GM19238 (cell line): ENCODE measurements at regions not wholly inside any gene's neighbourhood (a gene's known extent, or its start where the extent isn't known, plus 50 kb on each side); places are given as distances from the start of the nearest gene placed in this dataset.

Source experiments
- DNase-seq: peaks from one replicate; pipeline ENCODE4 v3.0.0; 2011; ENCODE audit warnings: low spot score; ENCODE audit not compliant: insufficient read length

DNA sequence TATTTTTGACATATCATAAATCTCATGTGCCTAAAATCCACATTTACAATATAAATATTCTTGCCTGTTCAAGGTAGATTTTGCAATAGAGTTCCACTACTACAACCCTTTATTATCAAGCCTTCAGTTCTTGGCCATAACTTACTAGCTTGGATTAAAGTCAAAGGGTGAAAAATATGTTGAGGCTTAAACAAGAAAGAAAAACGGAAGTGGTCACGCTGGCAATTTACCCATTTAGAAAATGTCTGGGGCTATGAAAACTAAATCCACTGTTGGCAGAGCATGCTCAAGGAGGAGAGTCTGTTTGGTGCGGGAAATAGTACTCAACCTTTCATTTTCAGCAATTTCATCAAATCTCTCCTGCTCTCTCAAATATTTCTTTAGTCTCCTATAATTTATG, 209.8 kb upstream of the RHOBTB1 start:
- DNase-seq = no peak

DNA sequence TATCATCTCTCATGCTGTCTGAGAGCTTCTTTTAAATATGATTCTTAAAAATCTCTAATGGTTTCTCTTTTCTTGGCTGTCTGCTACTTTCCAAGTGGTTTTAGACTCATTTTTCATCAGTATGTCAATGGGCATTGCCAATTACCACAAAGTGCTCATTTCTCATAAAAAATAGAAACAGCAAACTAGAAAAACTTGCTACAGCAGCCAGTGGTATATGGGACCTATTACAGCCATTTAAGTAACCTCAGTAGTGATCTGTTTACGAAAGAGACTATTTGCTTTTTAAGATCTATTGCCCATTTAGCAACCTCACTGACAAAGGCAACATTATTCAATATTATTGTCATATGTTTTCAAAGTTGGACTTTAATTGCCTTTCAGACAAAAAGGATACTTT, 207.1 kb upstream of the RHOBTB1 start:
- DNase-seq = no peak

DNA sequence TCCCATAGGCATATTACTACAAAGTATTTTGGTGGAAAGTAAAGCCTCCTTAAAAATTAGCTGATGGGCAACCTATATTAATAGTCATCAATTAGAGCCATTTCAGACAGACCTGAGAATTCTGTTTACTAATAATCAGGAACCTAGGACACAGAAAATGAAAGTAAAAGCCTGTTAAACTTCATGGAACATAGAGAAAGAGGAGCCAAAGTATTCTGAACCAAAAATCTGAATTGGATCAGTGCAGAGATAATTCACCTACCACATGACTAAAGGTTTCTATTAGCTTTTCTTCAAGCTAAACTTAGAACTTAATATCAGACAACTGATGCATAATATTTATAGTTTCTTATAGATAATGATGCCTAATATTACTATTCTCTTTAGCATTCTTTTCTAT, 204.5 kb upstream of the RHOBTB1 start:
- DNase-seq = no peak

DNA sequence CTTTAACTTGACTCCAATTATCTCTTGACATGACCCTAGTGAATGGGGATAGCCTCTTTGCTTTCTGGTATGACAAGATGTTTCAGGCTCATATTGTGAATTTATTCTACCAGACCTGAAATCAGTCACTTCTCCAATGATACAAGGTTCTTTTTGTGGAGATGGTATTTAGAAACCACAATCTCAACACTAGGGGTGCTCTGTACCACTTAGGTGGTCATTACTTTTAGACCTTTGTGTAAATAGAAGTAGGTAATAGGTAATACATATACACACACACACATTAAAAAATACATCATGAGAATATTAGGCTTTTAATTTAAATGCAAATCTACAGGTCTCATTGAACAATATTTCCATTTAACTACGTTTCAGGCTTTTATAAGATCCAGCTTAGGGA, 199.0 kb upstream of the RHOBTB1 start:
- DNase-seq = no peak

DNA sequence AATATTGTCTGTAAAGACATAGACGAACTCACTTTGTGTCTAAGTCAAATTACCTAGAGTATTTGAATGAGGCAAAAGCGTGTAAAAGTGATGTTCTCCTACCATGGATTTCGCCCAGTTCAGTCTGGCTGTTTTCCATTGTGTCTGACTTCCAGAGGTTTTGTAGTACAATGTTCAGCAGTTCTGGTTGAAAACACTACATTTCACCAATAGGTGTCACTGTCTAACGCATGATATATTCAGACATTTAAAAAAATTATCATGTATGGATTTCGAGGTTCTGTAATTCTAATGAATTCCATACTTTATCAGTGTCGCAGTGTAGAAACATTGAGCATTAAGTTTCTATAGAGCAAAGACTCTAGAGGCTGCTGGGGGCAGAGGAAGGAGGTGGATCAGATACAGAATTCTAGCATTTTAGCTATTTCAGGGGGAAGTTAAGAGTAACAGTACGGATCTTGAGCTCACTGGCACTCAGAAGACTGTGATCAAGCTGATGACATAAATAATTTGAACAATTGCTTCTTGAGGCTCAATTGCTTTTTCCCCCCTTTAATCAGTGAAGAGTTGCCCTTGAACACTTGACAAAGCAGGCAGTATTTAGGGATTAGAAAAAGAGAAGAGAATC, 196.9 kb upstream of the RHOBTB1 start:
- no peak for DNase-seq

DNA sequence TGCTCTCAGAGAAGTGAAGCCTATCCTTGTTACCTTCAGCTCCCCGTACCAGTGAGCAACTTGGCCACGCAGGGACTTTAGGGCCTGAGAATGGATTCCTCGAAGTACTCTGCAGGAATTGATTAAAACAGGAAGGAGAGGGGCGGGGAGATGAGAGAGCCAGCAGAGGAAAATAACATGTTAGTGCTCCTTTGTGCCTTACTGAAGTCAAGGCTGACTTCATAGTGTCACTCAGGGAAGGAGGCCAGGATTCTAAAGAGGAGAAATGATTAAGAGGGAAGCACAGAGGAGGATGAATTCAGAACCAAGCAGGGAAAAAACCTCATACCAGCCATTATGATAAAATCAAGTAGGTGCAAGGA, 195.6 kb upstream of the RHOBTB1 start:
- DNase-seq = no peak

DNA sequence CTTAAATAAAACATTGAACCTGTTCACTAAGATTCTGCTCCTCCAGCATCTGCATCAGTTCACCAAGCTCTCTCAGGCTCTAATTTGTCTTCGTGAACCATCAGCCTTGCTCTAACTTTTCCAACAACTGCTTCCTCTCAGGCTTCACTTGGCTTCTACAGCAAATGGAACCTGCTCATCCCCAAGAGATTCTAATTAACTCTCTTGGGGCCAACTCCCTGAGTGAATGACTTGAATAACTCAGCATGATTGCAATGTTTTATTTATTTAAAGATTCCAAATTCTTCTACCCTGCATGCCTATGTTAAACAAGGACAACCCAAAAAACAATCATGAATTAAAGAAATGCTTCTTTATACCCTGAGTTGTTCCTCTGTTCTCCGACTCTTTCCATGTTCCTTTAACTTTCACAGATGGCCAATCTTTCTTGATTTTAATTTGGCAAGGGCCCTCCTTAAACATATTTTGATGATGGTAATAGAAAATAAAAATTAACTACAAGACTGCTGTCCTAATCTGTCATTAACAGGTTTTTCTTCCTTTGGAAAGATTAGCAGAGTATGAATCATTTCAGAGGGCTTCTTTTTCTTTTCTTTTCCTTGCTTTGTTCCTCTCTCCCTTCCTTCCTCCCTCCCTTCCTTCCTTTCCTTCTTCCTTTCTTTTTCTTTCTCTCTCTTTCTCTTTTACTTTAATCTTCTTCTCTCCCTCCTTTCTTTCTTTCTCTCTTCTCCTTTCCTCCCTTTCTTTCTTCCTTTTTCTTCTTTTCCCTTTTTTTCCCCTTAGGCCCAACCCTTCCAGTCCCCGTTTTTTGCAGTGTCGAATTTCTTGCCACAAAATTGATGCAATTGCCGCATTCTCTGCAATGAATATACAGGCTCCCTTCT, 195.0 kb upstream of the RHOBTB1 start:
- DNase-seq = no peak

DNA sequence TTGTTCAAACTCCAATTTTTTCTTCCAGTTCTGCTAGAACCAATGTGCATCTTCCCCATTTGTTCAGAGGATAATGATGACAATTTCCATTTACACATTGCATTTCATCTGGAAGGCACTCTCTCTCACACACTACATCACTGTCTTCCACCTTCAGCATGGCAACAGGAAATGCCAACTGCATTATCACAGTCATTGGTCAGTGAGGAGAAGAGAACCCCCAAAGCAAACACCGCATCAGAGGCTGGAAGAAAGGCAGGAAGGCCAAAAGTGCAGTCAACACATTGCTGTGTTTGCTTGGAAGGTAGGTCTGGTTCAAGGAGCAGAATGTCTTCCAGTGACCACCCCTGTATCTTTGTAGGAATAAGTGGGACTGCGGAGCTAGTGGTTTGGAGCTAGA, 192.2 kb upstream of the RHOBTB1 start:
- no peak for DNase-seq

DNA sequence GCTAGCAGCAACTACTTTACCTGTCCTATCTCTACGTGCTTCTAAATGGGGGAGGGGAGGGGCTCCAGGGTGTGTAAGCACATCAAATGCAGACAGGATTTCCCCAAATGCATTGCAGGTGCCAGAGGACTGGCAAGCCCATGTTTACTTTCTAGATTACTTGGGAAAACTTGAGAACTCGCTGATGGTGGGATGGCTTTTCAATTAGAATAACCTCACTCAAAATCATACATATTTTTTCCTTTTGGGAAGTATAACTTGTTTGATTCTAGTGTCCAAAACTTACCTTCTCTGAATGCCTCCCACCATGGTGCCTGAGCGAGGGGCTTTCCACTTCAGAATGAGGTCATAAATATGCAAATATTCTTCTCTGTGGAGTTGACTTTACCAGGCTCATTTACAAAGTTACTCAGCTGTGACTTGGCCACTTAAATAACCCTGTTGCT, 191.3 kb upstream of the RHOBTB1 start:
- DNase-seq = no peak

DNA sequence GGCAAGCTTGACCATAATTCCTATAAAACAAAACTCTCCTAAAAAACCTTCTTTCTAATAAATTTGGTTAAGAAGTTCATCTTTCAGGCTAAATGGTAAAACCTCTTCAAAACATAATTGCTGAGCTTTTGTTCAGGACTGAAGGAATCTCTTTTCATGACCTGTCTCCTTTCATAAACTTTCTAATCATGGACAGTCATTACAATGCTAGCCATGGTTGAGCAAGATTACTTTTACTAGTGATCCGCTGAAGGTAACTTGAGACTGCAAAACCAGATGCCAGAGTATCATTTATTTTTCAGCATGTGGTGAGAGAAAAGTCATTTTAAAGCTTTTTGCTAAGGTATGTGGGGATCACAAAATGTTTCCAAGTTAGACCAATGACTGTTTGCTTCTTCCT, 186.4 kb upstream of the RHOBTB1 start:
- no peak for DNase-seq

DNA sequence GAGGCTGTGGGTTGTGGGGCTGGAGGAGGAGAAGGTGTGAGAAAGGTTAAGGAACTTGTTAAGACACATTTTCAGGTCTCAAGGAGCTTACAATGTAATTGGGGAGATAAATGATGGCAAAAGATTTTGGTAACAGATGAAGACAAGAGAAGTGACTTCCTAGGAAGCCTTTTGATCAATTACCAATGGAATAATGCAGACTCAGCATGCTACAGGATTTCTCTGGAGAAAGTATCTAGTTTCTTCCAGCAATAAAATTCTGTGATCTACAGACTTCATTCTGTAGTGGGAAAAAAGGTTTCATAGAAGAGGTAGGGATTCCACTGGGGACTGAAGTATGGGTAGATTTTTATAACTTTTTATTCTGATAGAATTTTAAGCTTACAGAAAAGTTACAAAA, 184.2 kb upstream of the RHOBTB1 start:
- DNase-seq = no peak

DNA sequence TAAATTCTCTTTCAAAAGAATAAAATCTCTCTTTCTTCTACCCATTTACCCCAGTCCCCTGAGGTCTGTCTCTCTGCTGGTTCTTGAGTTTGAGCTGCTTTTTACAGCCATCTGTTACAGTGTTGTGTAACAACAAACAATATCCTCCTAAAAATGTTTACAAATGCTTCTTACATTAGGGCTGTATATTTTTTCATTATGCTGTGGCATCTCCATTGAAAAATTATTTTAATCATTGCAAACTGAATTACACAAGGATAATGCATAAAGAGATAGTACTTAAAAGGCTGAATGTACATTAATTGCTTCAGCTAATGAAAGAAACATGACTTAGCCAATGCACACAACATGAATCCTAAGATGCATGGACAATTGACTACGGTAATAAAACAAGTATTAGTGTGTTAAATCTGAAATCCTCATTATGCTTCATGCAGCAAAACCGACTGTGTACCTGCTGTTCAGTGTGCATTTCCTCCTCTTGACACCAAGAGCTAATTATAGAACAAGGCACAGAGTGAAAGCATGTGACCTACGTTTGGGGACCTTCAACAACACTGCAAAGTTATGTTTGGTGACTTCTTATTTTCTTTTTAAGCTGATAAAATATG, 181.7 kb upstream of the RHOBTB1 start:
- no peak for DNase-seq

DNA sequence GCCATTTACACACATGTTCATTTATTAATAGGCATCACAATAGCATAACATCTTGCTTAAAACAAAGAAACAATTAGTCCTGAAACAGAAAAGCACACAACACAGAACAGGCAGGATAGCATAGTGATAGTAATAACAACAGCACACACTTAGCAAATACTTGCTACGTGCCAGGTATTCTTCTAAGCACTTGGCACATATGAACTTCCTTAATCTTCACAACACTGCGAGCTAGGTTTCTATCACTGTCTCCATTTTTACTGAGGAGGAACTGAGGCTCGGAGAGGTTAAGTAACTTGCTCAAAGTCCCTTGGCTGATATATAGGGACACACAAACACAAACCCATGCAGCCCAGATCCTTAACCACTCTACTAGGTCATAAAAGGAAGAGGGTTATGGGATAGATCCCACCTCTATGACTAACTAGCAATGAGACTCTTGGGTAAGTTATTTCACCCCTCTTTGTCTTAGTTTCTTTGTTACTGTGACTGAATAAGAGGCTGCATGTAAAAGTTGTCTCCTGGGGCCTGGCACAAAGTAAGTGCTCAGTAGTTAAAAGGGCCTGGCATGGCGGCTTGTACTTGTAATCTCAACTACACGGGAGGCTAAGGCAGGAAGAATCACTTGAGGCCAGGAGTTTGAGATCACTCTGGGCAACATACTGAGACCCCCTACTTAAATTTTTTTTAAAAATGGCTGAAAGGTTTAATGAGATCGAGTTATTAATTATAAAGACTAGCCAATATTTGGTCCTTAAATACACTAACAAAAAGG, 181.0 kb upstream of the RHOBTB1 start:
- no peak for DNase-seq

DNA sequence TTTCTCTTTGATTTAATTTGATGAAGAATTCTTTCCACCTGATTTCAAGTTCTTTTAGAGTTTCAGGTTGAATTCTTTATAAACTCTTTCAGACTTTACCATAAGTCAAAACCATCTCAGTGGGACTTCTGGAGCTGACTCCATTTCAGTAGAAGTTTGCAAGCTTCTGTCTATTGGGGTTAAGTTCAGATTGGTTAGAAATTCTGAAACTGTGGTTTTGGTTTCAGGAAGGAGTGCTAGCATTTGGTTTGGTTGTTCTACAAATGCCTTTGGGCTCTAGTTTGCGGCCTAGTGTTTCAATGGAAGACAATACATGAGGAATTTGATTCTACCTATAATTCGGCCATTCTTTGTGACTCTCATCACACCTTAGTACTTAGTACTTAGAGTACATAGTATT, 176.8 kb upstream of the RHOBTB1 start:
- no peak for DNase-seq

DNA sequence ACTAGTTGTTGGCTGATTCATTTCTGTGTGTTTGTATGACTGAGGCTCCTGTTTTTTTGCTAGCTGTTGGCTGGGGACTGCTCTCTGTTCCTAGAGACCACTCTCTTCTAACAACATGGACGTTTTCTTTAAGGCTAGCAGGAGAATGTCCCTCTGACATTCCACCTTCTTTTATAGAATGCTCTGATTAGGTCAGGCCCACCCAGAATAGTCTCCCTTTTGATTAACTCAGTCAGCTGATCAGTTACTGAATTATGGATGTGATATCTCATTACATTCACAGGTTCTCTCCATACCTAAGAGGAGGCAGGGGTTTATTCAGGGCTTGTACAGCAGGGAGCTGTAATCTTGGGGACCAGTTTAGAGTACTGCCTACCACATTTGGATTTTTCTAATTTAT, 175.6 kb upstream of the RHOBTB1 start:
- no peak for DNase-seq

DNA sequence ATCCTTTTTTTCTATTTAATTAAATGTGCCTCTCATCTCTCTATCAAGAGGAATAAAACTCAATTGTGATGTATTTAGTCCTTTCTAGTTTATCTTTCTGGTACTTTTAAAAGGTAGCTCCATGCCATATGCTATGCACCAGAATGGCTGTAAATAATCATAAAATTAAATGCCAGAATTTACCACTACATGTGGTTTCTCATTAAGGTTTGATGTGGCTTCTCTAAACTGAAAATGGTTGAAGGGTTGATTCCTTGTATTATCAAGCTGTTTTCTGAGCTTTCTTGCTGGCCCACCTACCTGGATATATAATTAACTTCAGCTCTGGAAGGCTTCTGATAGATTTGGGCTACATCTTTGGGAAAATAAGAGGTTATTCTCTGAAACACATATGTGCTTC, 171.9 kb upstream of the RHOBTB1 start:
- no peak for DNase-seq

DNA sequence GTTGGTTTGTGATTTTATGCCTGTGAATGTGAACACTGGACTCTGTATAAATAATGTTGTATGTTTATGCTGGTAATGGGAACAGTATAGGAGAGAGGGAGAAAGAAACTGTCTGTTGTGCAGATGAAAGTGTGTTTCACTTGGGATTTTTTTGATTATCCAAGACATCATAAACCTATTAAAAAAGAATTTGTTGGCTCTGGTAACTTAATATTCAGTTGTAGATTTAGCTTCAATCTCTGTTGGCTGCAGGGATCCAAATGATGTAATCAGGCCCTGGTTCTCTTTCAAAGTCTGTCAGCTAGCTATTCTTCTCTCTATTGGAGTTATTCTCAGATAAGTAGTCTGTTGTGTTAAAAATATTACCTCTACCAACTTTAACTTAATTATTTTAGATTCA, 168.8 kb upstream of the RHOBTB1 start:
- no peak for DNase-seq

DNA sequence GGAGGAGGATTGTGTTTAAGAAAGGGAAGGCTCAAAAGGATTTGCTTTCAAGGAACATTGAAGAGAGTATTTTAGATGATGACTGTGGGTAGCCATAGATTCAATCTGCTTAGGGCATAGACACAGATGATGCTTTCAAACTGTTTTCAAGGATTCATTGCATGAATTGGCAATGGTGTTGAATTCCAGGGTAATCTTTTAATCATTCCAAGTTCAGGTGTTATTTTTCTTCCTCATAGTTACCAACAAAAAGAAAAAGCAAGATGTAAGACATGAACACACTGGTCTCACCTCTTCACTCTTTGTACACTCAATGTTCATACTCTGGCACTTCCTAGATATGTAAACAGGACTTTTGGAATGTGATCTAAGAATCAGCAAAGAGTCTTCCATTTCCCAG, 167.0 kb upstream of the RHOBTB1 start:
- no peak for DNase-seq

DNA sequence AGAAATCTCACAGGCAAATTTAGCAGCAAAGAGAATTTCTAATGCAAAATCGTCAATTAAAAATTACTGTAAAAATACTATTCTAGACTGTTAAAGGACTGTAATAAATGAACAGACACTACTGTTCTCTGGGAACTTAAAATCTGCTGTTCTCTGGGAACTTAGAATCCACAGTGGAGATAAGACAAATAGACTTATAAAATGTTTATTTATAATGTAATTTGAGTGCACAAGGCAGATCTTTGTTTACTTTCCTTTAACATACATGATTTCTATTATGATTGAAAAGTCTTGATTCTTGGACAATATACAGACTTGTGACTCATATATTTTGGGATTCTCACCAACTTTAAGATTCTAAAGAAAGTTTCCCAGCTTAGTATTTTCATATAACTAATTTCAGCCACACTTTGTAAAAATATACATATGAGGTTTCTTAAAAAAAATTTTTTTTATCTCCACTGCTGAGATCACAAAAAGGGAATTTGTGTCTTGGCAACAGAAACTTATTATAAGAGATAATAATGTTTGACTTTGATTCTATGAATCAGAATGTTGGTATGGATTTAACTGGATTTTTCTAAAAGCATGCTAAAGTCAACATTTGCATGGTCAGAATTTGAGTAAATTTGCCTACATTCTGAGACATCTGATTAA, 166.3 kb upstream of the RHOBTB1 start:
- no peak for DNase-seq

DNA sequence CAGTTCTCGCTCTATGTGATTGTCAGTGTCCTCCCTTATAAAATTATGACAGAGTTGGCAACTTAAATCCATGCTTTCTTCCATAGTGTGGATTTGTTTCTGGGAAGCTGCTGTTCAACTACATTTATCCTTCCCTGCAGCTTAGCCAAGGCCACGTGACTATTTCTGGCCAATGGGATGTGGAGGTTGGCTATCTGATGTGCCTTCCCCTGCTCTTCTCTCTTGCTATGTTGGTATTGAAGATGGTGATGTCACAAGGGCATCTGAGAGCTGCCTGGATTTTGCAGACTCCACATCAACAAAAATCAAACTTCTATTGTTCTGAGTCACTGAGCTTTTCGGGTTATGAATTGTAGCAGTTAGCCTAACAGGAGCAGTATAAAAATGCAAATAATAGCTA, 164.9 kb upstream of the RHOBTB1 start:
- no peak for DNase-seq

DNA sequence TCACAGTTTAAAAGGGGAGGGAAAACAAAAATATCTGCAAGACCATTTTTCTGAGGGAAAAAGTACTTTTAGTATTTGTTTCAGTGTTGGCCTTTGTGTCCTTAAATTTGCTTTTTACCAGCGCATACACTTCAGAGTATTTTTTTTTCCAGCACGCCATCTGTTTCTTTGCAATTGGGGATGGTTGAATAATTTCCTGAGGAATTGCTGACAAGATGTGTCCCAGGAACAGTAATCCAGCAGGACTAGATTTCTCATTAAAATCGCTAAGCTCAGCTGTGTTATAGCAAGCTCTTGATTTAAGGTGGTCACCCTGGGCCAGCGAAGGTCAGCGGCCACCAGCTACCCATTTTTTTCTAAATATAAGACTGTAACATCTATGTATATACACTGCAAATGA, 156.9 kb upstream of the RHOBTB1 start:
- no peak for DNase-seq
